Testis (tissue), 2 donors: ENCODE measurements at regions not wholly inside any gene's neighbourhood (a gene's known extent, or its start where the extent isn't known, plus 50 kb on each side); places are given as distances from the start of the nearest gene placed in this dataset.

Experiments used
- POLR2A ChIP-seq: fragments of 450-650 bp; IDR thresholded peaks from one replicate; pipeline ENCODE4 v1.6.1; 2017; ENCODE audit warnings: antibody characterized with exemption, mild to moderate bottlenecking, moderate library complexity
- TF ChIP-seq, protein P1 (sequence below), 3 experiments: fragments of 450-650 bp in 2 of 3; fragments of 200-600 bp in 1 of 3; sonication (generic) in 1 of 3; IDR thresholded peaks; one replicate each; pipeline ENCODE4 v1.5.1; 2016 to 2019; ENCODE audit warnings: antibody characterized with exemption in 3 of 3, mild to moderate bottlenecking in 2 of 3, moderate library complexity in 1 of 3

GRCh38 chr3:63151897-63152296 lies 126.2 kb upstream of the SYNPR start:
- TF ChIP-seq POLR2A = no peak
- TF ChIP-seq, protein P1, sequence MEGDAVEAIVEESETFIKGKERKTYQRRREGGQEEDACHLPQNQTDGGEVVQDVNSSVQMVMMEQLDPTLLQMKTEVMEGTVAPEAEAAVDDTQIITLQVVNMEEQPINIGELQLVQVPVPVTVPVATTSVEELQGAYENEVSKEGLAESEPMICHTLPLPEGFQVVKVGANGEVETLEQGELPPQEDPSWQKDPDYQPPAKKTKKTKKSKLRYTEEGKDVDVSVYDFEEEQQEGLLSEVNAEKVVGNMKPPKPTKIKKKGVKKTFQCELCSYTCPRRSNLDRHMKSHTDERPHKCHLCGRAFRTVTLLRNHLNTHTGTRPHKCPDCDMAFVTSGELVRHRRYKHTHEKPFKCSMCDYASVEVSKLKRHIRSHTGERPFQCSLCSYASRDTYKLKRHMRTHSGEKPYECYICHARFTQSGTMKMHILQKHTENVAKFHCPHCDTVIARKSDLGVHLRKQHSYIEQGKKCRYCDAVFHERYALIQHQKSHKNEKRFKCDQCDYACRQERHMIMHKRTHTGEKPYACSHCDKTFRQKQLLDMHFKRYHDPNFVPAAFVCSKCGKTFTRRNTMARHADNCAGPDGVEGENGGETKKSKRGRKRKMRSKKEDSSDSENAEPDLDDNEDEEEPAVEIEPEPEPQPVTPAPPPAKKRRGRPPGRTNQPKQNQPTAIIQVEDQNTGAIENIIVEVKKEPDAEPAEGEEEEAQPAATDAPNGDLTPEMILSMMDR (IDR thresholded peaks at IDR 0.05) = no peak
